Thyroid gland (tissue), 4 donors: ENCODE measurements at regions not wholly inside any gene's neighbourhood (a gene's known extent, or its start where the extent isn't known, plus 50 kb on each side); places are given as distances from the start of the nearest gene placed in this dataset.

ENCODE experiments used
- DNase-seq, 2 donors: peaks; one replicate each; pipeline ENCODE4 v3.0.0-alpha.2; 2019
- H3K27ac ChIP-seq, 3 donors: fragments of 200-600 bp; sonication (generic); 1 replicate in 2 of 3; 2 replicates in 1 of 3; pipeline ENCODE4 v1.5.1; 2016 to 2019; ENCODE audit warnings: mild to moderate bottlenecking in 1 of 3, moderate library complexity in 1 of 3
- H3K27me3 ChIP-seq: fragments of 200-600 bp; sonication (generic); one replicate; pipeline ENCODE4 v1.5.1; 2019
- H3K36me3 ChIP-seq, 2 donors: fragments of 200-600 bp; sonication (generic); one replicate each; pipeline ENCODE4 v1.5.1; 2016 to 2019
- H3K4me1 ChIP-seq, 2 donors: fragments of 200-600 bp; sonication (generic); one replicate each; pipeline ENCODE4 v1.5.1; 2017 to 2019
- H3K4me3 ChIP-seq, 3 donors: fragments of 200-600 bp; sonication (generic); replicated peaks in 1 of 3; 1 replicate in 2 of 3; 2 replicates in 1 of 3; pipeline ENCODE4 v1.5.1; 2016; ENCODE audit warnings: mild to moderate bottlenecking in 1 of 3
- H3K9me3 ChIP-seq: fragments of 200-600 bp; sonication (generic); one replicate; pipeline ENCODE4 v1.5.1; 2017
- CTCF ChIP-seq, 6 experiments: fragments of 200-600 bp in 3 of 6; fragments of 450-650 bp in 3 of 6; sonication (generic) in 3 of 6; IDR thresholded peaks; one replicate each; pipeline ENCODE4 v1.5.1; 2016 to 2019; ENCODE audit warnings: antibody characterized with exemption in 6 of 6, mild to moderate bottlenecking in 2 of 6, inconsistent platforms in 1 of 6, moderate library complexity in 1 of 6
- POLR2A ChIP-seq, 2 donors: fragments of 450-650 bp; IDR thresholded peaks; one replicate each; pipeline ENCODE4 v1.6.1; 2017; ENCODE audit warnings: antibody characterized with exemption in 2 of 2, mild to moderate bottlenecking in 2 of 2, moderate library complexity in 1 of 2
- WGBS, 2 donors: methylation state at CpG; one replicate each; pipeline ENCODE4 v1.1.5; 2017; 5-methylcytosine and 5-hydroxymethylcytosine counted together
- intact Hi-C: fragments of 100-400 bp; cut with DNase I; formaldehyde crosslinking; loops from one replicate; pipeline ENCODE4 v1.15.1; 2023

GRCh38 chr2:104286841-104287240 is 567.1 kb upstream of the POU3F3 start:
- no peaks in the 10 kb centered on the region for H3K27me3 ChIP-seq
- H3K27ac ChIP-seq: no peak overlapping the region
- 42 to 49% methylated on average over 3 of the region's 3 CpGs for WGBS, 2 donors
- H3K4me3 ChIP-seq: no peak overlapping the region
- DNase-seq: no peak
- no peaks in the 10 kb centered on the region for H3K9me3 ChIP-seq
- no peaks in the 10 kb centered on the region for H3K36me3 ChIP-seq
- no peak for TF ChIP-seq POLR2A (IDR thresholded peaks at IDR 0.05)
- no peak for TF ChIP-seq CTCF (IDR thresholded peaks at IDR 0.05)
- no peaks in the 10 kb centered on the region for H3K4me1 ChIP-seq
- intact Hi-C loops: no loop called here

GRCh38 chr2:104289651-104290565 is 564.0 kb upstream of the POU3F3 start:
- H3K9me3 ChIP-seq: no peaks in the 10 kb centered on the region
- no peak overlapping the region for H3K4me3 ChIP-seq
- no peak for TF ChIP-seq POLR2A (IDR thresholded peaks at IDR 0.05)
- TF ChIP-seq CTCF (IDR thresholded peaks at IDR 0.05): no peak
- H3K4me1 ChIP-seq: no peaks in the 10 kb centered on the region
- H3K27me3 ChIP-seq: no peaks in the 10 kb centered on the region
- H3K36me3 ChIP-seq: no peaks in the 10 kb centered on the region
- no peak for DNase-seq
- 76 to 80% methylated on average over 8 of the region's 8 CpGs for WGBS, 2 donors
- H3K27ac ChIP-seq: no peak overlapping the region
- intact Hi-C loops: no loop called here

GRCh38 chr2:104290566-104290891 is 563.4 kb upstream of the POU3F3 start:
- intact Hi-C loops: no loop called here
- H3K27me3 ChIP-seq: no peaks in the 10 kb centered on the region
- H3K36me3 ChIP-seq: no peaks in the 10 kb centered on the region
- WGBS, 2 donors: 92 to 96% methylated on average over 3 of the region's 3 CpGs
- no peaks in the 10 kb centered on the region for H3K4me1 ChIP-seq
- H3K9me3 ChIP-seq: no peaks in the 10 kb centered on the region
- H3K27ac ChIP-seq: no peak overlapping the region
- H3K4me3 ChIP-seq: no peak overlapping the region
- no peak for DNase-seq
- TF ChIP-seq CTCF (IDR thresholded peaks at IDR 0.05): no peak
- TF ChIP-seq POLR2A (IDR thresholded peaks at IDR 0.05): no peak

- Histone ChIP-seq H3K27ac (no peak overlapping the region), H3K4me1 (peaks cover 0 to 4% of the 10 kb centered on the region in 2 donors), H3K27me3 (no peaks in the 10 kb centered on the region), H3K9me3 (no peaks in the 10 kb centered on the region), H3K4me3 (no peak overlapping the region), H3K36me3 (no peaks in the 10 kb centered on the region)
- intact Hi-C loops: no loop called here
- 50 to 60% methylated on average over 4 of the region's 4 CpGs for WGBS, 2 donors
- no peak for DNase-seq
- TF ChIP-seq CTCF (IDR thresholded peaks at IDR 0.05) (no peak), POLR2A (IDR thresholded peaks at IDR 0.05) (no peak)
These were observed 541.2 kb upstream of the POU3F3 start for GRCh38 chr2:104312684-104313083.

- intact Hi-C loops: no loop called here
- no peak overlapping the region for H3K4me3 ChIP-seq
These were observed 535.8 kb upstream of the POU3F3 start for GRCh38 chr2:104318001-104318665.

More at GRCh38 chr2:104318001-104318665, 535.8 kb upstream of the POU3F3 start:
- TF ChIP-seq POLR2A (IDR thresholded peaks at IDR 0.05) (no peak), CTCF (IDR thresholded peaks at IDR 0.05) (no peak)
- Histone ChIP-seq H3K36me3 (no peaks in the 10 kb centered on the region), H3K27ac (no peak overlapping the region), H3K9me3 (no peaks in the 10 kb centered on the region), H3K27me3 (no peaks in the 10 kb centered on the region), H3K4me1 (peaks cover 0 to 4% of the 10 kb centered on the region in 2 donors)
- WGBS, 2 donors: 84 to 85% methylated on average over 6 of the region's 6 CpGs
- no peak for DNase-seq
